AG09309 (cell line): ENCODE measurements at regions not wholly inside any gene's neighbourhood (a gene's known extent, or its start where the extent isn't known, plus 50 kb on each side); places are given as distances from the start of the nearest gene placed in this dataset.
A peak's percentile ranks its signal among the peaks of the same experiment; 100 is the strongest.

Experiments used
- DNase-seq: peaks from one replicate; pipeline ENCODE4 v3.0.0-alpha.2; 2010; ENCODE audit warnings: low read depth
- H3K4me3 ChIP-seq: 2 replicates; pipeline ENCODE4 v1.5.1; 2011; ENCODE audit warnings: mild to moderate bottlenecking, low read depth, low read length, moderate library complexity; ENCODE audit not compliant: control insufficient read depth
- CTCF ChIP-seq: IDR thresholded peaks from 2 replicates; pipeline ENCODE4 v1.5.1; 2011; ENCODE audit warnings: mild to moderate bottlenecking, low read depth, low read length, inconsistent platforms; ENCODE audit not compliant: insufficient read depth, control insufficient read depth; ENCODE audit errors: missing control alignments

DNA sequence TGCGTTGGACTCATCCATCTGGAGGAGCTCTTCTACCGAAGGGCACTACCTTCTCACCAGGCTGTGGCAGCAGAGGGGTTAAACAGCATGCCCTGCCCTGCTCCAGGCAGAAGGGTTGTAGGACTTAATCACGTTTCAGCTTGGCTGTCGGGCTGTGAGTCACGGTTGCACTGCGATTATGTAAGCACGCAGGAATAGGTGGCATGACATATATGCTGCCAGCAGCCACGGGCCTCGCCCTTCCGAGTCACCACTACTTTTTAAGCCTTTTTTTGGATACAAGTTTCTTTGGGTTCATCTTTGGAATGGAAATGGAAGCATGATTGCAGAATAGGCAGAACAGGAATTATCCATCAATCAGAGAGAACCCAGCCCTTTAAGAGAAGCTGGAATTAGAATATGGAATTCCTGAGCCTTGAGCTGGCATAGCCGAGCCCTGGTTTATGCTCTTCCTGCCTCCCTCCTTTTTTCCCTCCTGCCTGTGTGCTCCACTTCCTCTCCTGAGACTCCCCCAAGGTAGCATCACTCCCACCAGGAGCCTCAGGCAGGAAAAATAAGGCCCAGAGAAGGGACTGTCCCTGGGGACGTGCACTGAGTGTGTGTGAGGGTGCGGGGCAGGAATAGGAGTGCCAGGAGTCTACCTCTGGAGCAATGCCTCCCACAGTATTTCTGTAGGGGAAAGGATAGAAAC is 86.8 kb downstream of the SEMA4F start:
- no peak for TF ChIP-seq CTCF
- peak; percentile 89 for DNase-seq
- H3K4me3 ChIP-seq = no peak overlapping the region

DNA sequence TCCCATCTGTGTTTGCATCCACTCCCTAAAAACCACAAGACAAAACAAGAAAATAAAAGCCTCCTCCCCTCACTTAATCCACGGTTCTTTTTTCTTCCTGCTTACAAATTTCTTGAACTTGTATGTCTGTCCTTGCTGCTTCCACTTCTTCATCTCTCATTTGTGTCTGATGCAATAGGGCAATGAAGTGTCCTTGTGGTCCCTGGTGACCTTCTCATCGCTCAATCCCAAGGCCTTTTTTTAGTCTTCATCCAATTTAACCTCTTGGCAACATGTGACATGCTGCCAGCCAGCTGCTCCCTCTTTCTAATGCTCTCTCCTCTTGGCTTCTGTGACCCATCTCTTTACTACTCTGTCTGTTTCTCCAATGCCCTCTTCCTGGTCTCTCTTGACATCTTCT is 87.6 kb downstream of the SEMA4F start:
- DNase-seq = no peak
- TF ChIP-seq CTCF = no peak
- no peak overlapping the region for H3K4me3 ChIP-seq

- DNase-seq = no peak
- TF ChIP-seq CTCF = no peak
- no peak overlapping the region for H3K4me3 ChIP-seq
Observed at GRCh38 chr2:74742471-74742870, 88.4 kb downstream of the SEMA4F start.

DNA sequence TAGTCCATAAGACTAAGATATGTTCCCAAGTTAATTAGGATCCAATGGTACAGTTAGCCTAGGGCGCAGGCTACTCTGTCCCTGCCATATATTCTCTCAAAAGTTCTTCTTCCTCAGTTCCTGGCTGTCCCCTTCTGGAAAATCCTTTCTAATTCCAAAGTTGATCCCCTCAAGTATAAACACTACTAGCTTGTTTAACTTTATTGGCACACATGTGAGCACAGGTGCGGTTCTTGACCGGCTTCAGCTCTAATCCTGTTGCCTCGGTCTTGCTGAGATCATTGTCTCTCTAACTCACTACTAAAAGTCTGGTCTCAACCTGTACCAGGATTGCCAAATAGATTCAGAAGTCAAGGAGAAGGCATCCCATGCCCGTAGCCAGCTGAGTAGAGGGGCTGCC is 89.0 kb downstream of the SEMA4F start:
- TF ChIP-seq CTCF = no peak
- no peak overlapping the region for H3K4me3 ChIP-seq
- DNase-seq = no peak

GRCh38 chr2:74743778-74744177 is 89.7 kb downstream of the SEMA4F start:
- H3K4me3 ChIP-seq = no peak overlapping the region
- DNase-seq = no peak
- TF ChIP-seq CTCF = no peak

GRCh38 chr2:74744731-74745515 is 89.0 kb upstream of the HK2 start:
- no peak for TF ChIP-seq CTCF

More at GRCh38 chr2:74744731-74745515, 89.0 kb upstream of the HK2 start:
- no peak overlapping the region for H3K4me3 ChIP-seq
- no peak for DNase-seq
